ENCODE measurements at regions not wholly inside any gene's neighbourhood (a gene's known extent, or its start where the extent isn't known, plus 50 kb on each side); places are given as distances from the start of the nearest gene placed in this dataset.
"Not testable (repeated sequence)": the region's sequence is repeated elsewhere in the genome, so short reads cannot be mapped to it uniquely, and the experiment has no call there.

DNA sequence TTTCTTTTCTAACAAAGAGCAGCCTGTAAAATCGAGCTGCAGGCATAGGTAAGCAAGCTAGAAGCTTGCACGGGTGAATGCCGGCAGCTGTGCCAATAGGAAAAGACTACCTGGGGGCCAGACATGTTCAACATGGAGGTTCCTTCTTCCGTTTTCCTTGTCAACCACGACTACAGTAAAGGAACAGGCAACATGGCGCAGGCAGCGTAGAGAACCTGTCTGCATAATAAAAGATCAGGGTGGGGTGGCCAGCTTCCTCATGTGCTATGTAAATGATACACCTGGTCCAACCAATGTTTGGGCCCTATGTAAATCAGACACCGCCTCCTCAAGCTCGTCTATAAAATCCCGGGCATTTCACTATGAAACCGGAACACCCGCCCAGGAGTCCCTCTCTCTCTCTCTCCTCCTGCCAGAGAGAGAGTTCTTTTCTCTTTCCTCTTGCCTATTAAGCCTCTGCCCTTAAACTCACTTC lies 103.8 kb upstream of the LIFR start:
- H3K36me3 Mint-ChIP-seq = no peaks in the 10 kb centered on the region
- no peak overlapping the region for H3K27ac Mint-ChIP-seq
- no peaks in the 10 kb centered on the region for H3K4me1 Mint-ChIP-seq
- no peaks in the 10 kb centered on the region for H3K9me3 Mint-ChIP-seq
- no peak overlapping the region for H3K4me3 Mint-ChIP-seq
- no peak for ATAC-seq
- no peaks in the 10 kb centered on the region for H3K27me3 Mint-ChIP-seq

DNA sequence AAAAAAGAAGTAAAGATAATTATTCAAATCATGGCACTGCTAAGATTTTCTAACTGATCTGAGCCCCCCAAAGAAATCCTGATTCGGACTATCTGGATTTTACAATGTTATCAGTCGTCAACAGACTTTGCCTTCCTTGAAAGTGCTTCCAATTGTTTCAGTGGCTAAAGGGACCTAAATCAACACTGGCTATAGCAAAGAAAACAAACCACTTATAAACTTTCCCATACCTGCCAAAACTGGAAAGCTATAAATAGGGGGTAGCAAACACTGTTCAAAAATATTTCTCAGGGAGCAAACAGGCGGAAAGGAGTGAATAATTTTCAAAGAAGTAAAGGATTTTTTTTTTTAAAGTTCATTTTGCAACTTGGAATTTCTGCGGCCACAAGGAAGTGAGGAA lies 105.6 kb upstream of the LIFR start:
- Mint-ChIP-seq H3K27ac (no peak overlapping the region), H3K27me3 (peaks cover 11% of the 10 kb centered on the region), H3K9me3 (no peaks in the 10 kb centered on the region), H3K36me3 (no peaks in the 10 kb centered on the region), H3K4me1 (no peaks in the 10 kb centered on the region), H3K4me3 (no peak overlapping the region)
- no peak for ATAC-seq

DNA sequence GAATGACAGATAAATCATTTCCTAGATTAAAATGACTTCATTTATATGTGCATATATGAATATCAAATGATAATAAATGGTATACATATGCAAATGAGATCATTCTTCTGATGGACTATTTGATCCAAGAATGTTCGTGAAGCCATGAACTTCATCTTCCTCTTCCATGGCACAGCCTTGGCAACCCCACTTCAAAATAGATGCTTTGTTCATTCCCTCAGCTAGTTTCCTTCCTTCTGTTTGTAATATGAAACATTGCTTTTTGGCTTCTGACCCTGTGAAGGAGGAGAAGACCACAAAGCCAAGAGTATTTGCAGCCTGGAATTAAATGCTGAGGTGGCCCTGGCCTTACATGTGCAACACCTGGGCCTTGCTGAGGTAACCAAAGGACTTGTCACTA lies 106.8 kb upstream of the LIFR start:
- Mint-ChIP-seq H3K27ac (no peak overlapping the region), H3K9me3 (no peaks in the 10 kb centered on the region), H3K4me3 (no peak overlapping the region), H3K36me3 (no peaks in the 10 kb centered on the region), H3K4me1 (no peaks in the 10 kb centered on the region), H3K27me3 (peaks cover 11% of the 10 kb centered on the region)
- no peak for ATAC-seq

DNA sequence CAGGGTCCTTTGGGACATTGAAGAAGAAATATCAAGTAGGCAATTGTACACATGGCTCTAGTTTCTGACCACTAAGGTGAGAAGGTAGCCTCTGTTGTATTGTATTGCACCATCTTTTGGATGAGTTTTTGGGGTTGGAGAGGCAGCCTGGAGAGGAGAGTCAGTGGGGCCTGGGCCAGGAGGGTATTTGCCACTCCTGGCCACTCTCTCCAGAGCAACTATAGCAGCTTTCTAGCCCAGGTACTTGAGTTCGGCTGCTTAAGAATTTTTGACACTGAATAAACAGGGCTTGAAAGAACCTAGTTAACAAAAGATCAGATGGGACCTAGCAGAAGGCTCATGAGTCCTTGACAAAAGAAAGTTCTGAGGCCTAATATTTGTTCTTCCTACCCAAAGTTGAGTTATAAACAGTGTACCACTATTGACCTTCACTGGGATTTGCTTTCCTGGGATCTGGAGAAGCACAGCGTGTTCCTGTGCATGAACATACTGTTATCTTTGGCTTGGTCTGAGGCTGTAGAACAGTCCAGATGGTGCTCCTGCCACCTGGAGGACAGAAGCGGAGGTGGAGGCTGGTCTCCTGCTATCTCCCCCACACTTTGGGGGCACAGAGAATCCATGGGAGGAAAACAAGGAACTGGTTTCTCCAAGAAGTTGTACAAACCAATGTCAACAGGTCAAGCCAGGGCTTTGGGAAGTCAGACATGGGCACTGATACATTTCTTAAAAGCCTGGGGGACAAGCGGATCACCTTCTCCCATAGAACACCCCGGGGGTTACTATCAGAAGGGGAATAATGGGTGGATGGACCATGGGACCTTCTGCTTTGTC lies 110.4 kb upstream of the LIFR start:
- Mint-ChIP-seq H3K4me3 (no peak overlapping the region), H3K27ac (no peak overlapping the region), H3K27me3 (peaks cover 11% of the 10 kb centered on the region), H3K4me1 (no peaks in the 10 kb centered on the region), H3K9me3 (no peaks in the 10 kb centered on the region), H3K36me3 (no peaks in the 10 kb centered on the region)
- no peak for ATAC-seq

DNA sequence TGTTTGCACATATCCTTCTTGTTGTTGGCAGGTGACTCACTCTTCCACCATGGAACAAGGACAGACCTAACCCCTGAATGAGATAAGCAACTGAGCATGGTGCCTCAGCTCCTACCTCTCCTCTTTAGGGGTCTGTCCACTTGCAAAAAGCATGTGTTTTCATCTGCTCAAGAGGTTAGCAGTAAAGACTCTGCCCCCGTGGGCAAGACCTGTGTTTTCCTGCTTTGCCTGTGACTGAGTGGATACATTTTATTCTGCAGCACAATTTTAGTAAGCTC lies 111.0 kb upstream of the LIFR start:
- Mint-ChIP-seq H3K9me3 (no peaks in the 10 kb centered on the region), H3K4me3 (no peak overlapping the region), H3K4me1 (no peaks in the 10 kb centered on the region), H3K27ac (no peak overlapping the region), H3K27me3 (peaks cover 11% of the 10 kb centered on the region), H3K36me3 (no peaks in the 10 kb centered on the region)
- ATAC-seq = no peak

DNA sequence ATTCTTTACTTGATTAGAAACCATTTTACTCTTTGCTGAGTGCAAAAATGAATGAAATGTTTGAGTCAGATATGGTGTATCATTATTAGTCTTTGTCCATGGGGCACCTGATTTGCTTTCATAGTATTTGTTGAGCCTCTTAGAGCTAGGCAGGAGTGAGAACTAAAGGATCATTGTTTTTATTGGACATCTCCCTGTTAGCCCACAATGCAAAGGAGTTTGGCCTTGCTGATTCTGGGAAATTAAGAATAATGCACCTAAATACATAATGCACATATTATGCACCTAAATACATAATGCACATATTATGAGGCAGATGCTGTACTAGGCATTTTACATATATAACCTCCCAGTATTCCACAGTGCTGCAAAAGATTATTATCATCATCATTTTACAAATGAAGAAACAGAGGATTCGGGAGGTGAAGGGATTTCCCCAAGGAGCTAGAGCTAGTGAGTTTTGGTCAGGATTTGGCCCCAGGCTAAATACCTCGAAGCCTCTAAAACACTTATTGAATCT lies 113.0 kb upstream of the LIFR start:
- Mint-ChIP-seq H3K27ac (no peak overlapping the region), H3K27me3 (peaks cover 11% of the 10 kb centered on the region), H3K9me3 (peaks cover 3% of the 10 kb centered on the region), H3K4me3 (no peak overlapping the region), H3K36me3 (no peaks in the 10 kb centered on the region), H3K4me1 (no peaks in the 10 kb centered on the region)
- ATAC-seq = no peak

DNA sequence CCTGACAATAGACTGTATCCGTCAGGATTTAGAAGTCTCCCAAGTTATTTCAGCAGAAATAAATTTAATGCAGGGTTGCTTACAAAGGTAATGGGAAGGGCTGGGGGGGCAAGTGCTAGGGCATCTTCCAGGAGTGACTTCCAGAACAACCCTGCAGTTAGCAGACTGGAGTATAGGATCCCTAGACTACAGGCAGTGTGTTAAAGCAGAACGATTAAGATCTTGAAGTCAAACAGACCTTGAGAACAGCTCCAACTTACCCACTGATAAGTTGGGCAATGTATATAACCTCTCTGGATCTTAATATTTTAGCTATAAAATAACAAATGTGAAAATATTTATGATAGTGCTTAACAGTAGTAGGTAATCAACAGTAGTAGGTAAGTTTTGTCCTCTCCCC lies 113.6 kb upstream of the LIFR start:
- no peaks in the 10 kb centered on the region for H3K36me3 Mint-ChIP-seq
- ATAC-seq = no peak
- peaks cover 11% of the 10 kb centered on the region for H3K27me3 Mint-ChIP-seq
- no peak overlapping the region for H3K4me3 Mint-ChIP-seq
- no peak overlapping the region for H3K27ac Mint-ChIP-seq
- H3K4me1 Mint-ChIP-seq = no peaks in the 10 kb centered on the region
- peaks cover 3% of the 10 kb centered on the region for H3K9me3 Mint-ChIP-seq

DNA sequence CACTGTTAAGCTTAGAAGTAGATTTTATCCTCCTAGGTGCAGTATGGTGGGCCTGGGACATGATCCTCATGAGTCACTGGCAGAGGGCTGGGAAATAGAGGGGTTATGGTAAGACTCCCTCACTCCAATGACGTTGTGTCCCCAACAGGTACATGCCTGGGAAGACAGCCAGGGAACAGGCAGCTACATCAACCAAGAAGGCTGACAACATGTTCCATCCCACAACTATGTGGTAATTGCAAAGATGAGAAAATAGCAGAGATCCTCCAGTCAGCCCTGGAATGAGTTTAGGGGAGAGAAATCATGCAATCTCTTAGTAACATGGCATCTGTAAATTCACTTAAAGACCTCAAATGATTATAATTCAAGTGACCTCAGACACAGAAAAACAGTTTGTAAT lies 114.4 kb upstream of the LIFR start:
- peaks cover 8% of the 10 kb centered on the region for H3K9me3 Mint-ChIP-seq
- H3K4me1 Mint-ChIP-seq = no peaks in the 10 kb centered on the region
- H3K27ac Mint-ChIP-seq = no peak overlapping the region
- no peak overlapping the region for H3K4me3 Mint-ChIP-seq
- ATAC-seq = no peak
- H3K36me3 Mint-ChIP-seq = no peaks in the 10 kb centered on the region
- peaks cover 5% of the 10 kb centered on the region for H3K27me3 Mint-ChIP-seq

DNA sequence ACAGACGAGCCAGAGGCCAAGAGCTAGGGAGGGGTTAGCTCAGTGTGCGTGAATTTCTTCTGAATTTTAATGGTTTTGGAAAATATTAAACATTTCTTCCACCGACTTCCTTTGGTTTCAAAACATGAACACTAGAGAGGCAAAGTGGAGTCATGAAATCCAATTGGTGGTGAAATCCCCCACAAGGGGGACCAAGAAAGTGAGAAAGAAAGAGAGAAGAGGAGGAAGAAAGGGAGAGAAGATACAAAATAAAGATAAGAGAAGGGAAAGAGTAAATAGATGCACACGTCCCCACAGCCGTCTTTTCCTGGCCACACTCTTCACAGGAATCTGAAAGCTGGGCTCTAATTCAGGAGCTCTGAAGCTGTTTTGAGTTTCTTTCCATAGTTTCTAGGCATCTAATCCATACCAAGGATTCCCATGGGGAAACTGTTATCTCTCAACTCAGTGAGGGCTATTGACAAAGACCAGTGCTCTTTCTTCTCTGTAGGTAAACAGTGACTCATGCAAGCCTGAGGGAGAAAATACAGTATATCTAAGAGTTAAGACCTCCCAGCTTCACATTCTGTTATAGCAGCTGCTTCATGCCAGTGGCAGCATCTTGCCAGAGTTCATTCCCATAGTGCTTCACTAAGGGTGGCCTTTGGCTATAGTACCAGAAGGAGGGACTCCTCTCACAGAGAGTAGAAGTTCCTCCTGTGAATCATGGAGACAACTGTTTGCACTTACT lies 115.8 kb upstream of the LIFR start:
- ATAC-seq = no peak
- Mint-ChIP-seq H3K9me3 (peaks cover 11% of the 10 kb centered on the region), H3K4me1 (no peaks in the 10 kb centered on the region), H3K27ac (no peak overlapping the region), H3K27me3 (no peaks in the 10 kb centered on the region), H3K4me3 (no peak overlapping the region), H3K36me3 (no peaks in the 10 kb centered on the region)

DNA sequence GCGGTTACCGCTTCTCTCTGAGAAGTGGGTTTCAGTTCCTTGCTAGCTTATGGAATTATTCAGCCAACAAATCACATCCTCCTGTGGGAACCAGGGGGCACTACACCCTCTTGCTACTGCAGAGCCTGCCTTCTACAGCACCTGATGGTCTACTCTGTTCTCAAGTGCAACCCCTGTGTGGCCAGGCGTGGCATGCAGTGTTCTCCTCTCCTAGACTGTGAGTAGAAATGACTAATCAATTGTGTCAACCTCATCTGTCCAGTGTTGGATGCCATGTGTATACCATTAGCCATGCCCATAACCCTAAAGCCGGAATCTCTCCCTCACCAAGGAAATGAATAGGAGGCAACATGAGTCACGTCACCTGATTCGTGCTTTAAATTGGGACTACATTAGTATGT lies 117.2 kb upstream of the LIFR start:
- peaks cover 11% of the 10 kb centered on the region for H3K9me3 Mint-ChIP-seq
- no peak overlapping the region for H3K27ac Mint-ChIP-seq
- no peaks in the 10 kb centered on the region for H3K27me3 Mint-ChIP-seq
- no peak for ATAC-seq
- no peaks in the 10 kb centered on the region for H3K4me1 Mint-ChIP-seq
- H3K36me3 Mint-ChIP-seq = no peaks in the 10 kb centered on the region
- no peak overlapping the region for H3K4me3 Mint-ChIP-seq

DNA sequence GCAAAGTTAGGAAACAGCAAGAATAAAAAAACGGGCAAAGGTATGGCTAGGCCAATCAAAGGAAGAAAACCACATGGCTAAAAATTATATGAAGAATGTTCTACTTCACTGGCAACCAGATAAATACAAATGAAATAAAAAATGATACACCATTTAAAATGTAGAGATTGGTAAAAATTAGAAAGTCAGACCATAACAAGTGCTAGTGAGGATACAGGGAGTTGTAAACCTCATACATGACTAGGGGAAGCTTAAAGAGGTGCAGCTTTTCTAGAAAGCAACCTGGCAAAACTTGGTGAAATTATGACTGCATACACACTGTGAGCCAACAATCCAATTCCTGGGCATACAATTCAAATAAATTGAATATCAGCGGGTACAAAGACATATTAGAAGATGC lies 119.0 kb upstream of the LIFR start:
- Mint-ChIP-seq H3K27me3 (no peaks in the 10 kb centered on the region), H3K9me3 (peaks cover 11% of the 10 kb centered on the region), H3K36me3 (no peaks in the 10 kb centered on the region), H3K4me1 (no peaks in the 10 kb centered on the region), H3K27ac (no peak overlapping the region), H3K4me3 (no peak overlapping the region)
- no peak for ATAC-seq

DNA sequence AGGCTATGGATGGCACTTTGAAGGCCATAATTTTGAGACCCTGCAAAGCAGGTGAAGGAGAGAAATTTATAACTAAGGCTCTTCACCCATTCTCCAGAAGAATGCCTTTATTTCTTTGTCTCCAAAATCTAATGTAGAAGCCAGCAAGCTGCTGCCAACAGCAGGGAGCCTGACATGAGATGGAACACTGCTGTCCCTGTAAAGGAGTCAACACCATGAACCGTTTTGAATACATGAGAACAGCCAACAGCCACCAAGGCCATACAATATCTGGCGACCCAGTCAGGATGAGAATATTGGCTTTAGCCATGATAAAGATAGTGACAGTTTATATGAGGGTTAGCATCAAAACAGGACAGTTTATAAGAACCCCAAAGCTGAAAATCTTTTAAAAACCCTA lies 121.2 kb upstream of the LIFR start:
- Mint-ChIP-seq H3K27ac (no peak overlapping the region), H3K4me3 (no peak overlapping the region), H3K27me3 (no peaks in the 10 kb centered on the region), H3K4me1 (no peaks in the 10 kb centered on the region), H3K9me3 (peaks cover 11% of the 10 kb centered on the region), H3K36me3 (no peaks in the 10 kb centered on the region)
- no peak for ATAC-seq

DNA sequence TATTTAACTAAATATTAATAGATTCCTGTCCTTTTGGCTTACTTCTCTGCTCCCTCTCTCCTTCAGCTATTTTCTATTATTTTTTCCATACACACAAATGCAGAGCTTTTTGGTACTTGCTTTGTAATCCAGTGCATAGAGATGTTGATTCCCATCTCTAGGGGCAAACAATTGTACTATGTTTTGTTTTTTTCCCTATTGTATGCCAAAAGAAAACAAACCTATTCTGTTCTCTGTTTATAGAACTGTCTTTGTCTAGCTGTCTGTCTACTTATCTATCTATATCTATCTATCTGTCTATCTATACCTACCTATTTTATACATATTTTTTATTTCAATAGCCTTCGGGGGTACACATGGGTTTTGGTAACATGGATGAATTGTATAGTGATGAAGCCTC lies 121.6 kb upstream of the LIFR start:
- Mint-ChIP-seq H3K36me3 (no peaks in the 10 kb centered on the region), H3K4me3 (no peak overlapping the region), H3K27ac (no peak overlapping the region), H3K9me3 (peaks cover 11% of the 10 kb centered on the region), H3K27me3 (no peaks in the 10 kb centered on the region), H3K4me1 (no peaks in the 10 kb centered on the region)
- no peak for ATAC-seq

DNA sequence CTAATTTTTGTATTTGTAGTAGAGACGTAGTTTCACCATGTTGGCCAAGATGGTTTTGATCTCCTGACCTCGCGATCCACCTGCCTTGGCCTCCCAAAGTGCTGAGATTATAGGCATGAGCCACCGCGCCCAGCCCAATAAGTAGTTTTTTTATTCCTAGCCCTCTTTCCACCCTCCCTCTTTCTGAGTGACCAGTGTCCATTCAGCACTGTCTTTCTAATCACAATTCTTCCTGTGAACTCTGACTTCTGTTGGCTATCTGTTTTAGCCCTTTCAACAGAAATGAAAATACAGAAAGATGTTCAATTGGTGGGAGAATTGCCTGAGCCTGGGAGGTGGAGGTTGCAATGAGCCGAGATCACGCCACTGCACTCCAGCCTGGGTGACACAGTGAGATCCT lies 122.3 kb upstream of the LIFR start:
- H3K9me3 Mint-ChIP-seq = peaks cover 11% of the 10 kb centered on the region
- not testable (repeated sequence) for H3K27ac Mint-ChIP-seq, H3K36me3 Mint-ChIP-seq, H3K4me3 Mint-ChIP-seq, ATAC-seq, H3K27me3 Mint-ChIP-seq, H3K4me1 Mint-ChIP-seq

DNA sequence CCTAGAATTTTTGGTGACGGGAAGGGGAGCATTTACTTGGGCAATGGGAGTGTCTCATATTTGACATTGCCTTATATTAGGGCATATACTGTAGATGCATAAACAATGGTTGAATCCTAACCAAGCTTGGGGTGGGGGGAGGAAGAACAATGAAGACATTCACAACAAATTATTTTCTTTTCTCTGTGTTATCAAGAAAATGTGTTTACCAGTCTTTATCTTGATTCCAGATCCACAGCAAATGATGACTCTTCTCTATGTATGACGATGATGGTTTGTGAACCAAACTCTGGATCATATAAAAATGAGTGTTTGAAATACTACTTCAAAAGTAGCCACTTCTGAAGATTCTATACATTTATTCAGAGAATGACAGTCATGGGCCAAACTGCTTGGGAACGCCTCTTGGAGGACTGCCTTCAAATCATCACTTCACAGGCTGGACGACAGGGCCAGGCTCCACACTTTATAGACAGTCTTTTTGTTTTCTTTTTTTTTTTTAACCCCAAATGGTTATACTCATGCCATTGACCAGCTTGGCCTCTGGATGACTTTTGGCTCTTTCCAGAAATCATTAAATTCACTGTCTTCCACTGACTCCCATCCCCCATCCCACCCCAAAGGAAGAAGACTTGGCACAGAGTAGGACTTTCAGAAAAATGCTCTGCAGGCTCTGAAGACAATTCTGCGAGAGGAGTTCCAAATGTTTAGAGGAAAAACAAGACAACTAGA lies 123.8 kb upstream of the LIFR start:
- ATAC-seq = no peak
- no peak overlapping the region for H3K4me3 Mint-ChIP-seq
- H3K4me1 Mint-ChIP-seq = no peaks in the 10 kb centered on the region
- H3K9me3 Mint-ChIP-seq = peaks cover 6% of the 10 kb centered on the region
- no peaks in the 10 kb centered on the region for H3K36me3 Mint-ChIP-seq
- no peak overlapping the region for H3K27ac Mint-ChIP-seq
- no peaks in the 10 kb centered on the region for H3K27me3 Mint-ChIP-seq

Measured in stimulated activated memory B cell treated with anti-CD40 and anti-IgM and Interleukin-4, amounts not matched to agents 10 μg/mL and 1 μg/mL and 100 μg/mL, for 72 hours (primary cell).